IMR-90 (cell line): ENCODE measurements at regions not wholly inside any gene's neighbourhood (a gene's known extent, or its start where the extent isn't known, plus 50 kb on each side); places are given as distances from the start of the nearest gene placed in this dataset.

Source experiments
- ATAC-seq: fragments of 200-7000 bp; cut with Tn5 transposase; 2 replicates; pipeline ENCODE4 v1.9.1; 2020; ENCODE audit warnings: low read depth, mild to moderate bottlenecking, moderate library complexity
- BruUV-seq: library from RNA; stranded (reverse); fragments of 400-500 nt; replicated peaks from 2 replicates; lab custom pipeline; 2021; lab: Mats Ljungman, UMichigan
- CTCF ChIA-PET: fragments of 300-600 bp; formaldehyde crosslinking; extraction: SDS; loops from one replicate; lab custom pipeline; 2021; ENCODE audit warnings: antibody characterized with exemption; lab: Yijun Ruan, JAX
- POLR2A ChIA-PET: fragments of 300-600 bp; sonication (Branson Sonifier 250); formaldehyde crosslinking; loops from one replicate; lab custom pipeline; 2022; ENCODE audit warnings: antibody characterized with exemption; ENCODE audit not compliant: unreplicated experiment; lab: Charles Lee
- DNase-seq: peaks from one replicate; pipeline ENCODE4 v3.0.0; 2013
- H2AFZ ChIP-seq: replicated peaks from 2 replicates; pipeline ENCODE3; 2013; ENCODE audit warnings: low read length, mild to moderate bottlenecking; ENCODE audit not compliant: poor library complexity
- H2AK5ac ChIP-seq: 2 replicates; pipeline ENCODE4 v1.6.1; 2013; ENCODE audit warnings: low read depth, low read length, inconsistent platforms
- H2AK9ac ChIP-seq: replicated peaks from 2 replicates; pipeline ENCODE3; 2013; ENCODE audit warnings: mild to moderate bottlenecking, low read depth, low read length, moderate library complexity; ENCODE audit not compliant: poor library complexity
- H2BK120ac ChIP-seq: 2 replicates; pipeline ENCODE4 v1.6.1; 2013; ENCODE audit warnings: low read depth, low read length, inconsistent platforms
- H2BK15ac ChIP-seq: 3 replicates; pipeline ENCODE4 v1.6.1; 2013; ENCODE audit warnings: low read depth, low read length, inconsistent platforms
- H2BK20ac ChIP-seq: 2 replicates; pipeline ENCODE4 v1.6.1; 2013; ENCODE audit warnings: low read depth, mild to moderate bottlenecking, inconsistent platforms, low read length, moderate library complexity
- H2BK5ac ChIP-seq: 2 replicates; pipeline ENCODE4 v1.6.1; 2013; ENCODE audit warnings: mild to moderate bottlenecking, low read depth, low read length, inconsistent platforms; ENCODE audit not compliant: poor library complexity, severe bottlenecking
- H3K14ac ChIP-seq: replicated peaks from 2 replicates; pipeline ENCODE4 v1.6.1; 2013; ENCODE audit warnings: low read depth, low read length, inconsistent platforms
- H3K18ac ChIP-seq: 2 replicates; pipeline ENCODE4 v1.6.1; 2013; ENCODE audit warnings: low read depth, low read length, control low read depth
- H3K23ac ChIP-seq: 2 replicates; pipeline ENCODE4 v1.6.1; 2013; ENCODE audit warnings: low read depth, low read length, inconsistent platforms
- H3K27ac ChIP-seq: 2 replicates; pipeline ENCODE4 v1.5.1; 2013; ENCODE audit warnings: mild to moderate bottlenecking, control low read depth, low read length; ENCODE audit not compliant: insufficient read depth
- H3K27me3 ChIP-seq: 2 replicates; pipeline ENCODE4 v1.6.1; 2013; ENCODE audit warnings: low read length; ENCODE audit not compliant: control insufficient read depth, insufficient read depth
- H3K36me3 ChIP-seq: 2 replicates; pipeline ENCODE4 v1.6.1; 2013; ENCODE audit warnings: low read length, mixed read lengths; ENCODE audit not compliant: control insufficient read depth, insufficient read depth
- H3K4ac ChIP-seq: 2 replicates; pipeline ENCODE4 v1.6.1; 2013; ENCODE audit warnings: low read depth, low read length, inconsistent platforms
- H3K4me1 ChIP-seq: 2 replicates; pipeline ENCODE4 v1.6.1; 2013; ENCODE audit warnings: low read length, mixed read lengths; ENCODE audit not compliant: control insufficient read depth, insufficient read depth
- H3K4me2 ChIP-seq: 2 replicates; pipeline ENCODE4 v1.6.1; 2013; ENCODE audit warnings: low read depth, mild to moderate bottlenecking, control low read depth, low read length, moderate library complexity
- H3K4me3 ChIP-seq: 2 replicates; pipeline ENCODE4 v1.5.1; 2013; ENCODE audit warnings: low read depth, mild to moderate bottlenecking, control low read depth, low read length, moderate library complexity; ENCODE audit not compliant: insufficient read depth
- H3K56ac ChIP-seq: 2 replicates; pipeline ENCODE4 v1.6.1; 2013; ENCODE audit warnings: low read length, inconsistent platforms; ENCODE audit not compliant: insufficient read depth; ENCODE audit errors: extremely low read depth
- H3K79me1 ChIP-seq, 2 experiments: 2 replicates each; pipeline ENCODE4 v1.6.1; 2013; ENCODE audit warnings: low read length in 2 of 2, inconsistent platforms in 1 of 2, low read depth in 1 of 2
- H3K9ac ChIP-seq: 2 replicates; pipeline ENCODE4 v1.6.1; 2013; ENCODE audit warnings: low read depth, low read length, control low read depth
- H3K9me1 ChIP-seq: 2 replicates; pipeline ENCODE4 v1.6.1; 2013; ENCODE audit warnings: low read length, inconsistent platforms; ENCODE audit not compliant: insufficient read depth
- H3K9me3 ChIP-seq: 2 replicates; pipeline ENCODE4 v1.6.1; 2013; ENCODE audit warnings: low read length; ENCODE audit not compliant: control insufficient read depth, insufficient read depth
- H4K20me1 ChIP-seq: 2 replicates; pipeline ENCODE4 v1.6.1; 2013; ENCODE audit warnings: low read length, inconsistent platforms; ENCODE audit not compliant: insufficient read depth
- H4K5ac ChIP-seq: 2 replicates; pipeline ENCODE4 v1.6.1; 2013; ENCODE audit warnings: mild to moderate bottlenecking, low read depth, low read length, control low read depth
- H4K8ac ChIP-seq, 2 experiments: 2 replicates each; pipeline ENCODE4 v1.6.1; 2013; ENCODE audit warnings: low read depth in 2 of 2, low read length in 2 of 2, control low read depth in 1 of 2, inconsistent platforms in 1 of 2
- H4K91ac ChIP-seq: 2 replicates; pipeline ENCODE4 v1.6.1; 2013; ENCODE audit warnings: low read depth, low read length, inconsistent platforms; ENCODE audit not compliant: insufficient read depth
- CEBPB ChIP-seq: IDR thresholded peaks from 2 replicates; pipeline ENCODE4 v1.6.1; 2012; ENCODE audit warnings: low read depth, low read length, improper control_type of control experiment
- CHD1 ChIP-seq: IDR thresholded peaks from 2 replicates; pipeline ENCODE4 v1.6.1; 2012; ENCODE audit warnings: low read depth, low read length, improper control_type of control experiment
- FOS ChIP-seq: fragments of 150-350 bp; IDR thresholded peaks from 2 replicates; pipeline ENCODE4 v1.6.1; 2016; ENCODE audit warnings: low read depth, low read length
- MAFK ChIP-seq: IDR thresholded peaks from 2 replicates; pipeline ENCODE4 v1.6.1; 2012; ENCODE audit warnings: low read depth, low read length, improper control_type of control experiment
- MAZ ChIP-seq: IDR thresholded peaks from 2 replicates; pipeline ENCODE4 v1.6.1; 2012; ENCODE audit warnings: low read depth, mild to moderate bottlenecking, low read length, improper control_type of control experiment, moderate library complexity, borderline replicate concordance
- MXI1 ChIP-seq: IDR thresholded peaks from 2 replicates; pipeline ENCODE4 v1.6.1; 2012; ENCODE audit warnings: low read depth, mild to moderate bottlenecking, low read length, moderate library complexity, borderline replicate concordance
- NFE2L2 ChIP-seq: fragments of 150-350 bp; IDR thresholded peaks from 2 replicates; pipeline ENCODE4 v1.6.1; 2016; ENCODE audit warnings: low read depth, mild to moderate bottlenecking, low read length
- RAD21 ChIP-seq: IDR thresholded peaks from 2 replicates; pipeline ENCODE4 v1.6.1; 2012; ENCODE audit warnings: low read length, improper control_type of control experiment
- RCOR1 ChIP-seq: IDR thresholded peaks from 2 replicates; pipeline ENCODE4 v1.6.1; 2012; ENCODE audit warnings: mild to moderate bottlenecking, low read length, improper control_type of control experiment; ENCODE audit not compliant: insufficient replicate concordance
- RFX5 ChIP-seq: IDR thresholded peaks from 2 replicates; pipeline ENCODE4 v1.8.0; 2012; ENCODE audit warnings: low read depth, mild to moderate bottlenecking, low read length, moderate library complexity
- SMC3 ChIP-seq: fragments of 150-350 bp; IDR thresholded peaks from 2 replicates; pipeline ENCODE4 v1.6.1; 2016; ENCODE audit warnings: low read depth, mild to moderate bottlenecking, antibody characterized with exemption, low read length, moderate library complexity
- WGBS, 2 experiments: methylation state at CpG; one replicate each; pipeline versions ENCODE4 v1.1.5 to v1.1.7; 2013; ENCODE audit warnings: missing lambda C conversion rate in 2 of 2; ENCODE audit not compliant: insufficient read length in 1 of 2; ENCODE audit errors: extremely low coverage in 2 of 2; 5-methylcytosine and 5-hydroxymethylcytosine counted together
- dilution Hi-C: fragments of 300-500 bp; cut with HindIII; formaldehyde crosslinking; loops from one replicate; pipeline ENCODE4 v1.14.3; 2018; ENCODE audit warnings: low sequenced_read_pairs; ENCODE audit not compliant: unreplicated experiment
- in situ Hi-C: fragments of 300-500 bp; cut with MboI; formaldehyde crosslinking; loops from 3 replicates; pipeline ENCODE4 v1.14.3; 2019; ENCODE audit warnings: low sequenced_read_pairs, inconsistent platforms, mixed read lengths
- intact Hi-C: fragments of 100-400 bp; cut with micrococcal nuclease; formaldehyde crosslinking; loops from 2 replicates; pipeline ENCODE4 v1.10.0; 2022
- TF ChIP-seq, protein P1 (sequence below): conservative IDR thresholded peaks from 2 replicates; pipeline ENCODE4 v1.5.1; 2012; ENCODE audit warnings: mild to moderate bottlenecking, low read depth, low read length, improper control_type of control experiment
- TF ChIP-seq, protein P2 (sequence below): fragments of 150-350 bp; IDR thresholded peaks from 2 replicates; pipeline ENCODE4 v1.6.1; 2017; ENCODE audit warnings: mild to moderate bottlenecking, antibody characterized with exemption, low read length, low read depth

DNA sequence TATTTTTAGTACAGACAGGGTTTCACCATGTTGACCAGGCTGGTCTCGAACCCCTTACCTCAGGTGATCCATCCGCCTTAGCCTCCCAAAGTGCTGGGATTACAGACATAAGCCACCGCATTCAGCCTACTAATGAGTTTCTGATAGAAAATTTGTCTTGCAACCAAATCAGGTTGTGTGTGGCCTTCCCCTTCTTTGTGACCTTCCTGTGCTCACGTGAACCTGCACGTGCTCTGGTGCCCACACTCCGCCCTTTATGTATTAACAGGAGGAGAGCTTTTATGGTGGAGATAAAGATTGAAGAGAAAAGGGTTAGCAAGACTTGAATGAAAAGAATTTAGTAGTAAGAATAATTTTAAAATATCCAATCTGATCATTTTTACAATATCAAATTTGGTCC lies 343.5 kb upstream of the TMEM132C start:
- intact Hi-C loops: no loop called here
- H4K8ac ChIP-seq: no peak overlapping the region
- H2BK15ac ChIP-seq: no peak overlapping the region
- no peak overlapping the region for H2BK120ac ChIP-seq
- no peak overlapping the region for H2BK20ac ChIP-seq
- H3K18ac ChIP-seq: no peak overlapping the region
- no peak overlapping the region for H3K4ac ChIP-seq
- WGBS, 2 experiments: 100% methylated on average over 1 of the region's 6 CpGs; no CpG with 5 or more reads in 1 of the 2 experiments
- H3K9me1 ChIP-seq: no peaks in the 10 kb centered on the region
- no peak overlapping the region for H3K56ac ChIP-seq
- no peak overlapping the region for H2BK5ac ChIP-seq
- no peak for DNase-seq
- no peaks in the 10 kb centered on the region for H3K79me1 ChIP-seq
- no peak overlapping the region for H4K91ac ChIP-seq
- TF ChIP-seq RCOR1 (no peak), CHD1 (no peak), SMC3 (no peak), FOS (no peak), MXI1 (no peak), NFE2L2 (no peak), MAFK (no peak), CEBPB (no peak), RAD21 (no peak), MAZ (no peak), RFX5 (no peak)
- TF ChIP-seq, protein P1, sequence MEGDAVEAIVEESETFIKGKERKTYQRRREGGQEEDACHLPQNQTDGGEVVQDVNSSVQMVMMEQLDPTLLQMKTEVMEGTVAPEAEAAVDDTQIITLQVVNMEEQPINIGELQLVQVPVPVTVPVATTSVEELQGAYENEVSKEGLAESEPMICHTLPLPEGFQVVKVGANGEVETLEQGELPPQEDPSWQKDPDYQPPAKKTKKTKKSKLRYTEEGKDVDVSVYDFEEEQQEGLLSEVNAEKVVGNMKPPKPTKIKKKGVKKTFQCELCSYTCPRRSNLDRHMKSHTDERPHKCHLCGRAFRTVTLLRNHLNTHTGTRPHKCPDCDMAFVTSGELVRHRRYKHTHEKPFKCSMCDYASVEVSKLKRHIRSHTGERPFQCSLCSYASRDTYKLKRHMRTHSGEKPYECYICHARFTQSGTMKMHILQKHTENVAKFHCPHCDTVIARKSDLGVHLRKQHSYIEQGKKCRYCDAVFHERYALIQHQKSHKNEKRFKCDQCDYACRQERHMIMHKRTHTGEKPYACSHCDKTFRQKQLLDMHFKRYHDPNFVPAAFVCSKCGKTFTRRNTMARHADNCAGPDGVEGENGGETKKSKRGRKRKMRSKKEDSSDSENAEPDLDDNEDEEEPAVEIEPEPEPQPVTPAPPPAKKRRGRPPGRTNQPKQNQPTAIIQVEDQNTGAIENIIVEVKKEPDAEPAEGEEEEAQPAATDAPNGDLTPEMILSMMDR: no peak
- TF ChIP-seq, protein P2, sequence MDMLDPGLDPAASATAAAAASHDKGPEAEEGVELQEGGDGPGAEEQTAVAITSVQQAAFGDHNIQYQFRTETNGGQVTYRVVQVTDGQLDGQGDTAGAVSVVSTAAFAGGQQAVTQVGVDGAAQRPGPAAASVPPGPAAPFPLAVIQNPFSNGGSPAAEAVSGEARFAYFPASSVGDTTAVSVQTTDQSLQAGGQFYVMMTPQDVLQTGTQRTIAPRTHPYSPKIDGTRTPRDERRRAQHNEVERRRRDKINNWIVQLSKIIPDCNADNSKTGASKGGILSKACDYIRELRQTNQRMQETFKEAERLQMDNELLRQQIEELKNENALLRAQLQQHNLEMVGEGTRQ: no peak
- no peaks in the 10 kb centered on the region for H3K27me3 ChIP-seq
- in situ Hi-C loops: no loop called here
- H3K9ac ChIP-seq: no peak overlapping the region
- dilution Hi-C loops: no loop called here
- H3K36me3 ChIP-seq: no peaks in the 10 kb centered on the region
- H3K4me1 ChIP-seq: no peaks in the 10 kb centered on the region
- no peak for ATAC-seq
- peaks cover 12% of the 10 kb centered on the region; the same call in 1 of the 2 replicates for H3K9me3 ChIP-seq
- no peak overlapping the region for H2AK9ac ChIP-seq
- H2AK5ac ChIP-seq: no peak overlapping the region
- H4K5ac ChIP-seq: no peak overlapping the region
- no peak overlapping the region for H3K23ac ChIP-seq
- no peak overlapping the region for H3K27ac ChIP-seq
- BruUV-seq: no TSS peak
- ChIA-PET CTCF (no interaction called here), POLR2A (no interaction called here)
- no peaks in the 10 kb centered on the region for H4K20me1 ChIP-seq
- no peak overlapping the region for H3K14ac ChIP-seq
- H2AFZ ChIP-seq: no peak overlapping the region
- H3K4me2 ChIP-seq: no peak overlapping the region
- no peak overlapping the region for H3K4me3 ChIP-seq
